ENCODE measurements at regions not wholly inside any gene's neighbourhood (a gene's known extent, or its start where the extent isn't known, plus 50 kb on each side); places are given as distances from the start of the nearest gene placed in this dataset.

DNA sequence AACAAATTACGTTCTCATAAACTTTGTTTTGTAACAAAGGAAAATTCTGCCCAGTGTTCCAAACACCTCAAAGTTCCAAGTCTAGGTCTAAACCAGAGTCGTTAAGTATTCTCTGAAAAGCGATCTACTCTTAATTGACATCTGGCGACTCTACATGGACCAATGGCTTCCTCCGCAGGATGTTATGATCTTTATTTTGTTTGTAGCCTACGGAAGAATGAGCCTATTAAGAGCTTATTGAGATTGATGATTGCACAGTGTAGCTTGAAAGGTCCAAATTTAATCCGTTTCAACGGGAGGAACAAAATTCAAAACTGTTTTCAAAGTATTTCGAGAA is 61.1 kb downstream of the FAM217A start:
- TF ChIP-seq RCOR1 (IDR thresholded peaks at IDR 0.05; ENCODE audit: insufficient replicate concordance, low read length) (no peak), MXI1 (IDR thresholded peaks at IDR 0.05; ENCODE audit: borderline replicate concordance, low read depth, low read length) (no peak), POLR2A (IDR thresholded peaks at IDR 0.05; ENCODE audit: low read depth, low read length) (no peak), SMC3 (IDR thresholded peaks at IDR 0.05; ENCODE audit: low read depth, low read length) (no peak), CEBPB (IDR thresholded peaks at IDR 0.05; ENCODE audit: low read depth, low read length) (no peak), RAD21 (IDR thresholded peaks at IDR 0.05; ENCODE audit: low read length) (no peak)
- TF ChIP-seq, protein P1, sequence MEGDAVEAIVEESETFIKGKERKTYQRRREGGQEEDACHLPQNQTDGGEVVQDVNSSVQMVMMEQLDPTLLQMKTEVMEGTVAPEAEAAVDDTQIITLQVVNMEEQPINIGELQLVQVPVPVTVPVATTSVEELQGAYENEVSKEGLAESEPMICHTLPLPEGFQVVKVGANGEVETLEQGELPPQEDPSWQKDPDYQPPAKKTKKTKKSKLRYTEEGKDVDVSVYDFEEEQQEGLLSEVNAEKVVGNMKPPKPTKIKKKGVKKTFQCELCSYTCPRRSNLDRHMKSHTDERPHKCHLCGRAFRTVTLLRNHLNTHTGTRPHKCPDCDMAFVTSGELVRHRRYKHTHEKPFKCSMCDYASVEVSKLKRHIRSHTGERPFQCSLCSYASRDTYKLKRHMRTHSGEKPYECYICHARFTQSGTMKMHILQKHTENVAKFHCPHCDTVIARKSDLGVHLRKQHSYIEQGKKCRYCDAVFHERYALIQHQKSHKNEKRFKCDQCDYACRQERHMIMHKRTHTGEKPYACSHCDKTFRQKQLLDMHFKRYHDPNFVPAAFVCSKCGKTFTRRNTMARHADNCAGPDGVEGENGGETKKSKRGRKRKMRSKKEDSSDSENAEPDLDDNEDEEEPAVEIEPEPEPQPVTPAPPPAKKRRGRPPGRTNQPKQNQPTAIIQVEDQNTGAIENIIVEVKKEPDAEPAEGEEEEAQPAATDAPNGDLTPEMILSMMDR (conservative IDR thresholded peaks at IDR 0.05; ENCODE audit: low read depth, low read length) = no peak

Measured in IMR-90 (cell line).